H9 (cell line): ENCODE measurements at regions not wholly inside any gene's neighbourhood (a gene's known extent, or its start where the extent isn't known, plus 50 kb on each side); places are given as distances from the start of the nearest gene placed in this dataset.

Experiments
- DNase-seq: peaks from one replicate; pipeline ENCODE4 v3.0.0-alpha.2; 2017
- H2AFZ ChIP-seq: one replicate; pipeline ENCODE4 v1.6.1; 2013; ENCODE audit warnings: mild to moderate bottlenecking, low read length, control low read depth, moderate library complexity
- H2AK5ac ChIP-seq: 2 replicates; pipeline ENCODE4 v1.6.1; 2013; ENCODE audit warnings: low read length, control low read depth, mixed read lengths; ENCODE audit not compliant: insufficient read length
- H2BK120ac ChIP-seq: one replicate; pipeline ENCODE4 v1.6.1; 2013; ENCODE audit warnings: low read depth, mild to moderate bottlenecking, low read length, control low read depth, inconsistent platforms; ENCODE audit not compliant: poor library complexity, severe bottlenecking
- H2BK12ac ChIP-seq: 2 replicates; pipeline ENCODE4 v1.6.1; 2013; ENCODE audit warnings: low read length, control low read depth, mixed read lengths, low read depth; ENCODE audit not compliant: insufficient read length
- H2BK15ac ChIP-seq: 2 replicates; pipeline ENCODE4 v1.6.1; 2013; ENCODE audit warnings: low read depth, low read length, control low read depth
- H2BK20ac ChIP-seq: one replicate; pipeline ENCODE4 v1.6.1; 2013; ENCODE audit warnings: low read depth, mild to moderate bottlenecking, low read length, control low read depth, inconsistent platforms; ENCODE audit not compliant: poor library complexity, severe bottlenecking
- H2BK5ac ChIP-seq: 2 replicates; pipeline ENCODE4 v1.6.1; 2013; ENCODE audit warnings: low read length, control low read depth, mixed read lengths; ENCODE audit not compliant: insufficient read length
- H3K14ac ChIP-seq: 2 replicates; pipeline ENCODE4 v1.6.1; 2013; ENCODE audit warnings: low read length, control low read depth; ENCODE audit not compliant: insufficient read depth
- H3K18ac ChIP-seq: 2 replicates; pipeline ENCODE4 v1.6.1; 2013; ENCODE audit warnings: low read depth, mild to moderate bottlenecking, mixed read lengths, low read length, control low read depth; ENCODE audit not compliant: insufficient read length
- H3K23ac ChIP-seq: 2 replicates; pipeline ENCODE4 v1.6.1; 2013; ENCODE audit warnings: low read length, control low read depth, mixed read lengths, low read depth; ENCODE audit not compliant: insufficient read length
- H3K23me2 ChIP-seq: 2 replicates; pipeline ENCODE4 v1.6.1; 2013; ENCODE audit warnings: low read depth, mild to moderate bottlenecking, mixed read lengths, low read length, control low read depth; ENCODE audit not compliant: insufficient read length, poor library complexity, severe bottlenecking
- H3K27ac ChIP-seq: 2 replicates; pipeline ENCODE4 v1.5.1; 2013; ENCODE audit warnings: low read length, control low read depth, mixed read lengths, low read depth; ENCODE audit not compliant: insufficient read length
- H3K27me3 ChIP-seq: 2 replicates; pipeline ENCODE4 v1.6.1; 2013; ENCODE audit warnings: low read length, control low read depth, inconsistent platforms; ENCODE audit not compliant: insufficient read depth
- H3K4ac ChIP-seq: 2 replicates; pipeline ENCODE4 v1.6.1; 2013; ENCODE audit warnings: low read depth, mild to moderate bottlenecking, control low read depth, inconsistent platforms, low read length, moderate library complexity
- H3K4me1 ChIP-seq: 2 replicates; pipeline ENCODE4 v1.6.1; 2013; ENCODE audit warnings: low read length, control low read depth, inconsistent platforms; ENCODE audit not compliant: insufficient read depth
- H3K4me2 ChIP-seq: 2 replicates; pipeline ENCODE4 v1.6.1; 2013; ENCODE audit warnings: low read length, control low read depth, mixed read lengths; ENCODE audit not compliant: insufficient read length, insufficient read depth
- H3K56ac ChIP-seq: 2 replicates; pipeline ENCODE4 v1.6.1; 2013; ENCODE audit warnings: low read depth, mild to moderate bottlenecking, mixed read lengths, low read length, control low read depth; ENCODE audit not compliant: insufficient read length
- H3K79me1 ChIP-seq: 2 replicates; pipeline ENCODE4 v1.6.1; 2013; ENCODE audit warnings: low read depth, mild to moderate bottlenecking, moderate library complexity, low read length, control low read depth, inconsistent platforms; ENCODE audit not compliant: insufficient read depth, poor library complexity, severe bottlenecking
- H3K79me2 ChIP-seq: 2 replicates; pipeline ENCODE4 v1.6.1; 2013; ENCODE audit warnings: low read length, control low read depth, inconsistent platforms; ENCODE audit not compliant: insufficient read depth
- H3K9ac ChIP-seq: 2 replicates; pipeline ENCODE4 v1.6.1; 2013; ENCODE audit warnings: low read length, control low read depth, mixed read lengths; ENCODE audit not compliant: insufficient read length; ENCODE audit errors: extremely low read depth
- H3K9me3 ChIP-seq: one replicate; pipeline ENCODE4 v1.6.1; 2013; ENCODE audit warnings: low read depth, low read length, inconsistent platforms; ENCODE audit not compliant: control insufficient read depth
- H3T11ph ChIP-seq: one replicate; pipeline ENCODE4 v1.6.1; 2013; ENCODE audit warnings: mild to moderate bottlenecking, low read length, control low read depth, inconsistent platforms
- H4K20me1 ChIP-seq: one replicate; pipeline ENCODE4 v1.6.1; 2013; ENCODE audit not compliant: control insufficient read depth, insufficient read length, insufficient read depth
- H4K5ac ChIP-seq: 2 replicates; pipeline ENCODE4 v1.6.1; 2013; ENCODE audit warnings: low read depth, mild to moderate bottlenecking, mixed read lengths, low read length, control low read depth; ENCODE audit not compliant: insufficient read length
- H4K8ac ChIP-seq: replicated peaks from 2 replicates; pipeline ENCODE4 v1.6.1; 2013; ENCODE audit warnings: low read length, control low read depth, mixed read lengths, low read depth; ENCODE audit not compliant: insufficient read length
- H4K91ac ChIP-seq: 2 replicates; pipeline ENCODE4 v1.6.1; 2013; ENCODE audit warnings: low read depth, mild to moderate bottlenecking, moderate library complexity, mixed read lengths, low read length, control low read depth; ENCODE audit not compliant: insufficient read length
- H3K27ac Mint-ChIP-seq, 3 experiments: 2 replicates in 2 of 3; 3 replicates in 1 of 3; pipeline ENCODE4 v1.8.0; 2020 to 2021; ENCODE audit warnings: mixed read lengths in 3 of 3, mild to moderate bottlenecking in 1 of 3, moderate library complexity in 1 of 3
- H3K27me3 Mint-ChIP-seq: 2 replicates; pipeline ENCODE4 v1.8.0; 2021; ENCODE audit warnings: low read depth, mild to moderate bottlenecking, moderate library complexity, mixed read lengths
- H3K36me3 Mint-ChIP-seq, 3 experiments: 2 replicates in 2 of 3; 3 replicates in 1 of 3; pipeline ENCODE4 v1.8.0; 2020 to 2021; ENCODE audit warnings: low read depth in 3 of 3, mixed read lengths in 3 of 3; ENCODE audit not compliant: insufficient read depth in 1 of 3
- H3K4me1 Mint-ChIP-seq, 2 experiments: 2 replicates each; pipeline ENCODE4 v1.8.0; 2020; ENCODE audit warnings: mixed read lengths in 2 of 2
- H3K4me3 Mint-ChIP-seq, 2 experiments: 2 replicates in 1 of 2; 3 replicates in 1 of 2; pipeline ENCODE4 v1.8.0; 2020 to 2021; ENCODE audit warnings: mild to moderate bottlenecking in 2 of 2, mixed read lengths in 2 of 2, moderate library complexity in 1 of 2
- H3K9me3 Mint-ChIP-seq, 2 experiments: 2 replicates in 1 of 2; 3 replicates in 1 of 2; pipeline ENCODE4 v1.8.0; 2020; ENCODE audit warnings: mild to moderate bottlenecking in 2 of 2, mixed read lengths in 2 of 2, moderate library complexity in 1 of 2
- CTCF ChIP-seq: fragments of 200-600 bp; sonication (generic); conservative IDR thresholded peaks from 3 replicates; pipeline ENCODE4 v1.8.0; 2021; ENCODE audit warnings: antibody characterized with exemption, mild to moderate bottlenecking
- WGBS: extraction: QIAGEN DNeasy Blood & Tissue Kit; methylation state at CpG from one replicate; pipeline ENCODE4 v1.1.7; 2013; ENCODE audit warnings: missing lambda C conversion rate, low lambda C conversion rate, mixed read lengths; ENCODE audit not compliant: insufficient read length; ENCODE audit errors: extremely low coverage; 5-methylcytosine and 5-hydroxymethylcytosine counted together

DNA sequence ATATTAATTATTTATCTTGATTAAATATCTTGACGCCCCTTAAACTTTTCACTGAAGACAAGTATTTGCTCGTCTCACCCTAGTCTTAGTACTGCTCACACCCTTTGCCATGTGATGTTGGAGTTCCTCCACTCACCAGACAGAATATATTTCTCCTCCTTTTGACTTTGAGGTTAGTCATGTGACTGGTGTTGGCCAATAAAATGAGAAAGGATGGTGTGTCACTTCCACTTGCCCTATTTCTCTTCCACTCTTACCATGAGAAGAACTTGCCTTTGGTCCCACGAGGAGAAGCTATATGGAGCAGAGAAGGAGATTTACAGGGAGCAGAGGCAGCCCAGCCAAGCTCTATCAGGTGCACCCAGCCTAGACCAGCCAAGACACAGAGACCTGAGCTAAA is 64.9 kb upstream of the TAB2 start:
- Histone ChIP-seq H3K4ac (no peak overlapping the region), H2AFZ (no peak overlapping the region), H3T11ph (no peak overlapping the region), H4K8ac (no peak overlapping the region), H4K91ac (no peak overlapping the region), H3K27ac (no peak overlapping the region), H4K5ac (no peak overlapping the region), H2BK15ac (no peak overlapping the region), H3K4me2 (no peak overlapping the region), H4K20me1 (no peaks in the 10 kb centered on the region), H3K18ac (no peak overlapping the region), H2AK5ac (no peak overlapping the region), H3K27me3 (no peaks in the 10 kb centered on the region), H2BK5ac (no peak overlapping the region), H3K56ac (no peak overlapping the region), H3K9ac (no peak overlapping the region), H3K4me1 (no peaks in the 10 kb centered on the region), H3K14ac (no peak overlapping the region), H3K79me1 (no peaks in the 10 kb centered on the region), H2BK120ac (no peak overlapping the region), H3K9me3 (no peaks in the 10 kb centered on the region), H2BK12ac (no peak overlapping the region), H3K23ac (no peak overlapping the region), H2BK20ac (no peak overlapping the region), H3K79me2 (no peaks in the 10 kb centered on the region), H3K23me2 (peaks cover 2% of the 10 kb centered on the region)
- no peak overlapping the region for H3K27ac Mint-ChIP-seq
- no CpG with 5 or more reads among the region's 3 CpGs for WGBS
- H3K36me3 Mint-ChIP-seq: no peaks in the 10 kb centered on the region
- H3K4me3 Mint-ChIP-seq: no peak overlapping the region
- TF ChIP-seq CTCF: no peak
- H3K9me3 Mint-ChIP-seq: no peaks in the 10 kb centered on the region
- H3K4me1 Mint-ChIP-seq: no peaks in the 10 kb centered on the region; a peak in 1 of 4 replicates
- no peaks in the 10 kb centered on the region; the same call in 1 of the 2 replicates for H3K27me3 Mint-ChIP-seq
- no peak for DNase-seq
